ENCODE measurements at regions not wholly inside any gene's neighbourhood (a gene's known extent, or its start where the extent isn't known, plus 50 kb on each side); places are given as distances from the start of the nearest gene placed in this dataset.
"Not testable (repeated sequence)": the region's sequence is repeated elsewhere in the genome, so short reads cannot be mapped to it uniquely, and the experiment has no call there.

- no peak for TF ChIP-seq CTCF (IDR thresholded peaks at IDR 0.05)
- no peaks in the 10 kb centered on the region for H3K27me3 Mint-ChIP-seq (ENCODE audit: unreplicated experiment)
- DNase-seq (ENCODE audit: extremely low spot score, unreplicated experiment), result no peak
- no peaks in the 10 kb centered on the region for H3K9me3 Mint-ChIP-seq (ENCODE audit: unreplicated experiment)
- H3K4me1 Mint-ChIP-seq (ENCODE audit: unreplicated experiment), result peaks cover 24% of the 10 kb centered on the region
- peak overlapping the region; percentile 46 for H3K27ac Mint-ChIP-seq (ENCODE audit: unreplicated experiment)
- H3K36me3 Mint-ChIP-seq (ENCODE audit: unreplicated experiment), result no peaks in the 10 kb centered on the region
- H3K4me3 Mint-ChIP-seq (ENCODE audit: unreplicated experiment), result no peak overlapping the region
Observed at GRCh38 chr6:112956696-112957535, 609.8 kb downstream of the RFPL4B start.

GRCh38 chr6:112957536-112957916, 610.4 kb downstream of the RFPL4B start:
- Mint-ChIP-seq H3K36me3 (ENCODE audit: unreplicated experiment) (no peaks in the 10 kb centered on the region), H3K27me3 (ENCODE audit: unreplicated experiment) (no peaks in the 10 kb centered on the region), H3K9me3 (ENCODE audit: unreplicated experiment) (no peaks in the 10 kb centered on the region), H3K4me3 (ENCODE audit: unreplicated experiment) (no peak overlapping the region), H3K27ac (ENCODE audit: unreplicated experiment) (no peak overlapping the region), H3K4me1 (ENCODE audit: unreplicated experiment) (peaks cover 22% of the 10 kb centered on the region)
- TF ChIP-seq CTCF (IDR thresholded peaks at IDR 0.05), result no peak
- DNase-seq (ENCODE audit: extremely low spot score, unreplicated experiment), result no peak

GRCh38 chr6:112960130-112960529, 613.0 kb downstream of the RFPL4B start:
- H3K27ac Mint-ChIP-seq (ENCODE audit: unreplicated experiment); H3K27me3 Mint-ChIP-seq (ENCODE audit: unreplicated experiment); DNase-seq (ENCODE audit: extremely low spot score, unreplicated experiment); H3K36me3 Mint-ChIP-seq (ENCODE audit: unreplicated experiment); H3K9me3 Mint-ChIP-seq (ENCODE audit: unreplicated experiment); H3K4me3 Mint-ChIP-seq (ENCODE audit: unreplicated experiment): not testable (repeated sequence)
- peaks cover 22% of the 10 kb centered on the region for H3K4me1 Mint-ChIP-seq (ENCODE audit: unreplicated experiment)

GRCh38 chr6:112967974-112968373, 620.8 kb downstream of the RFPL4B start:
- H3K27me3 Mint-ChIP-seq (ENCODE audit: unreplicated experiment), result no peaks in the 10 kb centered on the region

GRCh38 chr6:112971651-112972050, 624.5 kb downstream of the RFPL4B start:
- Mint-ChIP-seq H3K27ac (ENCODE audit: unreplicated experiment) (no peak overlapping the region), H3K36me3 (ENCODE audit: unreplicated experiment) (peaks cover 2% of the 10 kb centered on the region), H3K9me3 (ENCODE audit: unreplicated experiment) (peaks cover 34% of the 10 kb centered on the region), H3K4me1 (ENCODE audit: unreplicated experiment) (peaks cover 8% of the 10 kb centered on the region), H3K4me3 (ENCODE audit: unreplicated experiment) (no peak overlapping the region), H3K27me3 (ENCODE audit: unreplicated experiment) (no peaks in the 10 kb centered on the region)
- TF ChIP-seq CTCF (IDR thresholded peaks at IDR 0.05), result no peak
- DNase-seq (ENCODE audit: extremely low spot score, unreplicated experiment), result no peak

More at GRCh38 chr6:112967974-112968373, 620.8 kb downstream of the RFPL4B start:
- no peak overlapping the region for H3K4me3 Mint-ChIP-seq (ENCODE audit: unreplicated experiment)
- no peak overlapping the region for H3K27ac Mint-ChIP-seq (ENCODE audit: unreplicated experiment)
- peaks cover 20% of the 10 kb centered on the region for H3K9me3 Mint-ChIP-seq (ENCODE audit: unreplicated experiment)
- no peak for DNase-seq (ENCODE audit: extremely low spot score, unreplicated experiment)
- peaks cover 7% of the 10 kb centered on the region for H3K4me1 Mint-ChIP-seq (ENCODE audit: unreplicated experiment)
- TF ChIP-seq CTCF (IDR thresholded peaks at IDR 0.05), result no peak
- peaks cover 2% of the 10 kb centered on the region for H3K36me3 Mint-ChIP-seq (ENCODE audit: unreplicated experiment)

- H3K27me3 Mint-ChIP-seq (ENCODE audit: unreplicated experiment); H3K27ac Mint-ChIP-seq (ENCODE audit: unreplicated experiment); H3K4me3 Mint-ChIP-seq (ENCODE audit: unreplicated experiment); H3K36me3 Mint-ChIP-seq (ENCODE audit: unreplicated experiment); DNase-seq (ENCODE audit: extremely low spot score, unreplicated experiment): not testable (repeated sequence)
- H3K9me3 Mint-ChIP-seq (ENCODE audit: unreplicated experiment), result peaks cover 28% of the 10 kb centered on the region
- peaks cover 20% of the 10 kb centered on the region for H3K4me1 Mint-ChIP-seq (ENCODE audit: unreplicated experiment)
Observed at GRCh38 chr6:112974931-112975330, 627.8 kb downstream of the RFPL4B start.

- not testable (repeated sequence) for H3K27me3 Mint-ChIP-seq (ENCODE audit: unreplicated experiment); H3K4me3 Mint-ChIP-seq (ENCODE audit: unreplicated experiment); DNase-seq (ENCODE audit: extremely low spot score, unreplicated experiment); H3K27ac Mint-ChIP-seq (ENCODE audit: unreplicated experiment); H3K36me3 Mint-ChIP-seq (ENCODE audit: unreplicated experiment)
- Mint-ChIP-seq H3K9me3 (ENCODE audit: unreplicated experiment) (peaks cover 25% of the 10 kb centered on the region), H3K4me1 (ENCODE audit: unreplicated experiment) (peaks cover 31% of the 10 kb centered on the region)
Observed at GRCh38 chr6:112976579-112976978, 629.4 kb downstream of the RFPL4B start.

All from osteocyte (in vitro differentiated cells).